ENCODE measurements at regions not wholly inside any gene's neighbourhood (a gene's known extent, or its start where the extent isn't known, plus 50 kb on each side); places are given as distances from the start of the nearest gene placed in this dataset.

- TF ChIP-seq, protein P1, sequence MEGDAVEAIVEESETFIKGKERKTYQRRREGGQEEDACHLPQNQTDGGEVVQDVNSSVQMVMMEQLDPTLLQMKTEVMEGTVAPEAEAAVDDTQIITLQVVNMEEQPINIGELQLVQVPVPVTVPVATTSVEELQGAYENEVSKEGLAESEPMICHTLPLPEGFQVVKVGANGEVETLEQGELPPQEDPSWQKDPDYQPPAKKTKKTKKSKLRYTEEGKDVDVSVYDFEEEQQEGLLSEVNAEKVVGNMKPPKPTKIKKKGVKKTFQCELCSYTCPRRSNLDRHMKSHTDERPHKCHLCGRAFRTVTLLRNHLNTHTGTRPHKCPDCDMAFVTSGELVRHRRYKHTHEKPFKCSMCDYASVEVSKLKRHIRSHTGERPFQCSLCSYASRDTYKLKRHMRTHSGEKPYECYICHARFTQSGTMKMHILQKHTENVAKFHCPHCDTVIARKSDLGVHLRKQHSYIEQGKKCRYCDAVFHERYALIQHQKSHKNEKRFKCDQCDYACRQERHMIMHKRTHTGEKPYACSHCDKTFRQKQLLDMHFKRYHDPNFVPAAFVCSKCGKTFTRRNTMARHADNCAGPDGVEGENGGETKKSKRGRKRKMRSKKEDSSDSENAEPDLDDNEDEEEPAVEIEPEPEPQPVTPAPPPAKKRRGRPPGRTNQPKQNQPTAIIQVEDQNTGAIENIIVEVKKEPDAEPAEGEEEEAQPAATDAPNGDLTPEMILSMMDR (IDR thresholded peaks at IDR 0.05) = no peak
- TF ChIP-seq POLR2A (IDR thresholded peaks at IDR 0.05) = no peak
These were observed 266.4 kb upstream of the DAB2 start for GRCh38 chr5:39691136-39691535.

All from testis (tissue), 2 donors.